GM23338 (cell line): ENCODE measurements at regions not wholly inside any gene's neighbourhood (a gene's known extent, or its start where the extent isn't known, plus 50 kb on each side); places are given as distances from the start of the nearest gene placed in this dataset.

Experiments
- ATAC-seq: fragments of 200-7000 bp; cut with Tn5 transposase; 3 replicates; pipeline ENCODE4 v1.9.1; 2020
- DNase-seq: peaks from one replicate; pipeline ENCODE4 v3.0.0-alpha.2; 2015; ENCODE audit warnings: low spot score
- H2AFZ ChIP-seq: fragments of 200-600 bp; sonication (generic); 2 replicates; pipeline ENCODE4 v1.8.0; 2016; ENCODE audit warnings: antibody characterized with exemption, mild to moderate bottlenecking, moderate library complexity
- H3F3A ChIP-seq: fragments of 200-600 bp; sonication (generic); replicated peaks from 2 replicates; pipeline ENCODE4 v1.8.0; 2017; ENCODE audit warnings: antibody characterized with exemption, mixed run types, low read depth
- H3K27ac ChIP-seq: fragments of 200-600 bp; sonication (generic); 2 replicates; pipeline ENCODE4 v1.6.1; 2016; ENCODE audit warnings: low read depth
- H3K27me3 ChIP-seq: fragments of 200-600 bp; sonication (generic); 2 replicates; pipeline ENCODE4 v1.8.0; 2016; ENCODE audit warnings: mild to moderate bottlenecking, mixed run types, moderate library complexity; ENCODE audit not compliant: insufficient read depth
- H3K36me3 ChIP-seq: fragments of 200-600 bp; sonication (generic); 2 replicates; pipeline ENCODE4 v1.8.0; 2016; ENCODE audit warnings: mild to moderate bottlenecking; ENCODE audit not compliant: insufficient read depth
- H3K4me1 ChIP-seq: fragments of 200-600 bp; sonication (generic); 2 replicates; pipeline ENCODE4 v1.8.0; 2016; ENCODE audit warnings: mild to moderate bottlenecking, moderate library complexity; ENCODE audit not compliant: insufficient read depth
- H3K4me2 ChIP-seq: fragments of 200-600 bp; sonication (generic); 2 replicates; pipeline ENCODE4 v1.7.1; 2017; ENCODE audit warnings: mixed run types
- H3K4me3 ChIP-seq: fragments of 200-600 bp; sonication (generic); 2 replicates; pipeline ENCODE4 v1.6.1; 2016; ENCODE audit warnings: mixed run types
- H3K79me2 ChIP-seq: fragments of 200-600 bp; sonication (generic); replicated peaks from 2 replicates; pipeline ENCODE4 v1.8.0; 2017; ENCODE audit warnings: mild to moderate bottlenecking; ENCODE audit not compliant: insufficient read depth
- H3K9me2 ChIP-seq: fragments of 200-600 bp; sonication (generic); 2 replicates; pipeline ENCODE4 v1.8.0; 2017; ENCODE audit not compliant: insufficient read depth
- H4K20me1 ChIP-seq: fragments of 200-600 bp; sonication (generic); replicated peaks from 2 replicates; pipeline ENCODE4 v1.8.0; 2017; ENCODE audit warnings: mild to moderate bottlenecking; ENCODE audit not compliant: insufficient read depth
- H3K27ac Mint-ChIP-seq: 2 replicates; pipeline ENCODE4 v1.8.0; 2020; ENCODE audit warnings: inconsistent platforms, mild to moderate bottlenecking, moderate library complexity, mixed read lengths
- H3K27me3 Mint-ChIP-seq: 3 replicates; pipeline ENCODE4 v1.8.0; 2022; ENCODE audit warnings: low read depth, mild to moderate bottlenecking, moderate library complexity, mixed read lengths, inconsistent platforms; ENCODE audit not compliant: insufficient read depth, poor library complexity
- H3K36me3 Mint-ChIP-seq: 3 replicates; pipeline ENCODE4 v1.8.0; 2021; ENCODE audit warnings: low read depth, mild to moderate bottlenecking, inconsistent platforms, moderate library complexity, mixed read lengths
- H3K4me1 Mint-ChIP-seq: 3 replicates; pipeline ENCODE4 v1.8.0; 2020; ENCODE audit warnings: mild to moderate bottlenecking, inconsistent platforms, mixed read lengths
- H3K4me3 Mint-ChIP-seq: 3 replicates; pipeline ENCODE4 v1.8.0; 2021; ENCODE audit warnings: moderate library complexity, mild to moderate bottlenecking, inconsistent platforms, mixed read lengths
- H3K9me3 Mint-ChIP-seq: 3 replicates; pipeline ENCODE4 v1.8.0; 2020; ENCODE audit warnings: moderate library complexity, mild to moderate bottlenecking, inconsistent platforms, mixed read lengths
- CREB1 ChIP-seq: fragments of 250-450 bp; sonication (Bioruptor Pico); IDR thresholded peaks from 2 replicates; pipeline ENCODE4 v1.5.0; 2020; ENCODE audit warnings: low read depth, mild to moderate bottlenecking, moderate library complexity
- CTCF ChIP-seq, 2 experiments: fragments of 200-600 bp in 1 of 2; sonication (generic) in 1 of 2; conservative IDR thresholded peaks; 2 replicates each; pipeline versions ENCODE4 v1.5.1 to v1.6.1; 2016 to 2017; ENCODE audit warnings: antibody characterized with exemption in 2 of 2, low read depth in 2 of 2, mild to moderate bottlenecking in 2 of 2, moderate library complexity in 1 of 2
- ETS1 ChIP-seq: IDR thresholded peaks from 2 replicates; pipeline ENCODE4 v1.6.1; 2016; ENCODE audit warnings: antibody characterized with exemption
- EZH2 ChIP-seq: fragments of 200-600 bp; sonication (generic); IDR thresholded peaks from one replicate; pipeline ENCODE4 v1.8.0; 2017; ENCODE audit warnings: antibody characterized with exemption, mild to moderate bottlenecking, low read depth; ENCODE audit not compliant: unreplicated experiment
- EZH2phosphoT487 ChIP-seq: fragments of 200-600 bp; sonication (generic); IDR thresholded peaks from one replicate; pipeline ENCODE4 v1.8.1; 2018; ENCODE audit warnings: antibody characterized with exemption; ENCODE audit not compliant: unreplicated experiment
- JUNB ChIP-seq: IDR thresholded peaks from one replicate; pipeline ENCODE4 v1.6.1; 2016; ENCODE audit warnings: antibody characterized with exemption; ENCODE audit not compliant: unreplicated experiment
- NANOG ChIP-seq: IDR thresholded peaks from 2 replicates; pipeline ENCODE4 v1.6.1; 2016; ENCODE audit warnings: antibody characterized with exemption, borderline replicate concordance
- POLR2AphosphoS5 ChIP-seq: IDR thresholded peaks from 2 replicates; pipeline ENCODE4 v1.6.1; 2016; ENCODE audit warnings: antibody characterized with exemption, low read depth
- REST ChIP-seq: IDR thresholded peaks from one replicate; pipeline ENCODE4 v1.6.1; 2018; ENCODE audit warnings: antibody characterized with exemption; ENCODE audit not compliant: unreplicated experiment
- STAT1 ChIP-seq: IDR thresholded peaks from one replicate; pipeline ENCODE4 v1.6.1; 2016; ENCODE audit warnings: antibody characterized with exemption; ENCODE audit not compliant: unreplicated experiment
- ZNF114 ChIP-seq: fragments of 250-450 bp; sonication (Bioruptor Pico); IDR thresholded peaks from 2 replicates; pipeline ENCODE4 v1.5.0; 2020; ENCODE audit warnings: mild to moderate bottlenecking, moderate library complexity
- ZNF331 ChIP-seq: fragments of 250-450 bp; sonication (Bioruptor Pico); IDR thresholded peaks from 2 replicates; pipeline ENCODE4 v1.5.0; 2020; ENCODE audit warnings: low read depth, mild to moderate bottlenecking, moderate library complexity
- ZNF462 ChIP-seq: fragments of 250-450 bp; sonication (Bioruptor Pico); IDR thresholded peaks from 2 replicates; pipeline ENCODE4 v1.5.0; 2020; ENCODE audit warnings: mild to moderate bottlenecking, moderate library complexity

GRCh38 chr18:61608316-61608715 lies 275.1 kb downstream of the CDH20 start:
- H3K9me2 ChIP-seq, result no peaks in the 10 kb centered on the region
- peaks cover 28% of the 10 kb centered on the region for H3K4me1 Mint-ChIP-seq
- H3K27me3 Mint-ChIP-seq, result no peaks in the 10 kb centered on the region
- peaks cover 6% of the 10 kb centered on the region; the same call in 1 of the 2 replicates for H3K36me3 ChIP-seq
- no peak overlapping the region for H3K4me3 Mint-ChIP-seq
- DNase-seq, result no peak
- H3K36me3 Mint-ChIP-seq, result peaks cover 24% of the 10 kb centered on the region
- H3F3A ChIP-seq, result no peaks in the 10 kb centered on the region
- no peak for ATAC-seq
- H3K27me3 ChIP-seq, result no peaks in the 10 kb centered on the region
- H3K27ac ChIP-seq, result no peak overlapping the region
- H3K4me2 ChIP-seq, result no peak overlapping the region
- no peaks in the 10 kb centered on the region for H4K20me1 ChIP-seq
- no peak overlapping the region for H3K4me3 ChIP-seq
- no peaks in the 10 kb centered on the region for H3K79me2 ChIP-seq
- TF ChIP-seq ETS1 (no peak), EZH2 (no peak), STAT1 (no peak), REST (no peak), ZNF331 (CRISPR knock-in tag) (no peak), NANOG (no peak), ZNF462 (CRISPR knock-in tag) (no peak), EZH2phosphoT487 (no peak), CREB1 (no peak), POLR2AphosphoS5 (no peak), ZNF114 (no peak), JUNB (no peak), CTCF (conservative IDR thresholded peaks at IDR 0.05; ENCODE audit: low read depth in 2 of 2) (no peak)
- H2AFZ ChIP-seq, result no peak overlapping the region
- H3K9me3 Mint-ChIP-seq, result peaks cover 27% of the 10 kb centered on the region
- no peak overlapping the region for H3K27ac Mint-ChIP-seq
- peaks cover 32% of the 10 kb centered on the region for H3K4me1 ChIP-seq
